ENCODE measurements at regions not wholly inside any gene's neighbourhood (a gene's known extent, or its start where the extent isn't known, plus 50 kb on each side); places are given as distances from the start of the nearest gene placed in this dataset.

DNA sequence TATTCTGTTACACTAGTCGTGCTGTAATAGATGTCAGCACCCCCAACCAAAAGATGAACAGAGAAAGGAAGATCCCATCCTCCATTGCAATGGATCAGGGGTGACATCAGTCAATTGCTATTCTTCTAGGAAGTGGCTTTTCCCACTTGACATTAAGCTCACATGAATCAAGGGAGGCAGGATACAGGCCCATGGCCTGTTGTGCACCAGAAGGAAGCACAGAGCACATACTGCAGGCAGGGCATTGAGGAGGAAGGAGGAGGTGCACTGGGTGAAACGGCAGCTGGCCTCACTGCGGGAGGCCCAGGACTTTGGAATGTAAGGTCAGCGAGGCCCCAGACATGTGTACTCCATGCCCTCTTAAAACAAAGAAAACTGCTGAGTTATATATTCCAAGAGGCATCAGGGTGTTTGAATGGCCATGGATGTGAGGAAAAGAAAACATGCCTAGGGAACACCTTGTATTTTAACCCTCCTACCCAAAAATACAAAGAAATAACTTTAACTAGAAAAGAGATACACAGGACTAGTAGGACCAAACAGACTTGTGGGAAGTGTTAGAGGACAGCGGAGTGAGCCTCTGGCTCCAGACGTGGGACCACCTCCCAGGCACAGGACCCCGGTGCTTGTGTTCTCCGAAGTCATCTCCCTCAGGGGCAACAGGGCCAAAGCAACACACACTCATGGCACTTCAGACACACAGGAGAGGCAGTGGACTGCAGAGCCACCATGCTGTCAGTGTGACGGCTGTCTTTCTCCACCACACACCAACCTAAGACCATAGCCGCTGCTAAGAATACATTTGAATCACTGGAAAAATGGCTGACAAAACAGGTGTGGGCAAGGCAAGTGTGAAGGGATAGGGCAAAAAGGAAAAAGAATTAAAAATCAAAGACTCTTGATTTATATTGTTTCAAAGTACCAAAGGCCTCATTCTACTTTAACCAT lies 51.4 kb upstream of the RIOK3 start (continued):
- TF ChIP-seq RAD21 (IDR thresholded peaks at IDR 0.05; ENCODE audit: low read length): no peak
- TF ChIP-seq MXI1 (IDR thresholded peaks at IDR 0.05; ENCODE audit: borderline replicate concordance, low read depth, low read length): no peak

All from IMR-90 (cell line).